SK-N-SH treated with all-trans-retinoic acid at 6 μM for 48 hours (cell line): ENCODE measurements at regions not wholly inside any gene's neighbourhood (a gene's known extent, or its start where the extent isn't known, plus 50 kb on each side); places are given as distances from the start of the nearest gene placed in this dataset.

ENCODE experiments used
- ATAC-seq: fragments of 200-7000 bp; cut with Tn5 transposase; 3 replicates; pipeline ENCODE4 v1.9.1; 2020; ENCODE audit warnings: mild to moderate bottlenecking, moderate library complexity
- ARNTL ChIP-seq: fragments of 450-650 bp; formaldehyde crosslinking; IDR thresholded peaks from 2 replicates; pipeline ENCODE4 v1.5.0; 2020; ENCODE audit warnings: low read depth, mild to moderate bottlenecking, moderate library complexity, borderline replicate concordance
- BACH2 ChIP-seq: fragments of 250-450 bp; sonication (Bioruptor Pico); IDR thresholded peaks from 2 replicates; pipeline ENCODE4 v1.9.0; 2021; ENCODE audit warnings: mild to moderate bottlenecking, borderline replicate concordance
- CSDC2 ChIP-seq: fragments of 250-450 bp; sonication (Bioruptor Pico); IDR thresholded peaks from 2 replicates; pipeline ENCODE4 v1.5.0; 2020; ENCODE audit warnings: mild to moderate bottlenecking, moderate library complexity
- ESRRG ChIP-seq: fragments of 250-450 bp; sonication (Bioruptor Pico); IDR thresholded peaks from 2 replicates; pipeline ENCODE4 v1.6.1; 2021; ENCODE audit warnings: mild to moderate bottlenecking
- GLIS3 ChIP-seq: fragments of 250-450 bp; sonication (Bioruptor Pico); IDR thresholded peaks from 2 replicates; pipeline ENCODE4 v1.5.0; 2020; ENCODE audit warnings: mild to moderate bottlenecking, moderate library complexity
- ISL1 ChIP-seq: fragments of 250-450 bp; sonication (Bioruptor Pico); IDR thresholded peaks from 2 replicates; pipeline ENCODE4 v2.1.2; 2022; ENCODE audit warnings: mild to moderate bottlenecking, moderate library complexity
- OSR1 ChIP-seq: fragments of 250-450 bp; sonication (Bioruptor Pico); IDR thresholded peaks from 2 replicates; pipeline ENCODE4 v1.8.0; 2022; ENCODE audit warnings: moderate library complexity, mild to moderate bottlenecking, inconsistent platforms
- PPARA ChIP-seq: fragments of 250-450 bp; sonication (Bioruptor Pico); IDR thresholded peaks from 2 replicates; pipeline ENCODE4 v1.5.0; 2020; ENCODE audit warnings: mild to moderate bottlenecking, borderline replicate concordance
- RARB ChIP-seq: fragments of 250-450 bp; sonication (Bioruptor Pico); IDR thresholded peaks from 2 replicates; pipeline ENCODE4 v1.8.0; 2021; ENCODE audit warnings: mild to moderate bottlenecking, moderate library complexity
- SNAI2 ChIP-seq: fragments of 250-450 bp; sonication (Bioruptor Pico); IDR thresholded peaks from 2 replicates; pipeline ENCODE4 v1.5.0; 2020; ENCODE audit warnings: mild to moderate bottlenecking, moderate library complexity
- TCF4 ChIP-seq: fragments of 250-450 bp; sonication (Bioruptor Pico); IDR thresholded peaks from 2 replicates; pipeline ENCODE4 v1.8.0; 2021; ENCODE audit warnings: mild to moderate bottlenecking, moderate library complexity, borderline replicate concordance
- TOX ChIP-seq: fragments of 250-450 bp; sonication (Bioruptor Pico); IDR thresholded peaks from 2 replicates; pipeline ENCODE4 v1.8.0; 2021; ENCODE audit warnings: mild to moderate bottlenecking, moderate library complexity, borderline replicate concordance
- ZC3H10 ChIP-seq: fragments of 250-450 bp; sonication (Bioruptor Pico); IDR thresholded peaks from 2 replicates; pipeline ENCODE4 v1.5.1; 2021; ENCODE audit warnings: mild to moderate bottlenecking, moderate library complexity
- ZFP3 ChIP-seq: fragments of 250-450 bp; sonication (Bioruptor Pico); IDR thresholded peaks from 2 replicates; pipeline ENCODE4 v1.5.0; 2020; ENCODE audit warnings: mild to moderate bottlenecking, moderate library complexity
- ZFP30 ChIP-seq: fragments of 450-650 bp; formaldehyde crosslinking; IDR thresholded peaks from 2 replicates; pipeline ENCODE4 v1.5.0; 2022; ENCODE audit warnings: mild to moderate bottlenecking, moderate library complexity
- ZNF565 ChIP-seq: fragments of 450-650 bp; formaldehyde crosslinking; conservative IDR thresholded peaks from 2 replicates; pipeline ENCODE4 v1.5.0; 2020; ENCODE audit warnings: low read depth, mild to moderate bottlenecking, moderate library complexity
- ZNF70 ChIP-seq: fragments of 450-650 bp; formaldehyde crosslinking; IDR thresholded peaks from 2 replicates; pipeline ENCODE4 v1.5.0; 2020; ENCODE audit warnings: mild to moderate bottlenecking, moderate library complexity
- TF ChIP-seq, protein P1 (sequence below): fragments of 250-450 bp; sonication (Bioruptor Pico); IDR thresholded peaks from 2 replicates; pipeline ENCODE4 v1.8.0; 2021; ENCODE audit warnings: low read depth, mild to moderate bottlenecking, moderate library complexity, borderline replicate concordance
- TF ChIP-seq, protein P2 (sequence below): fragments of 250-450 bp; sonication (Bioruptor Pico); IDR thresholded peaks from 2 replicates; pipeline ENCODE4 v1.5.1; 2021; ENCODE audit warnings: mild to moderate bottlenecking, moderate library complexity
- TF ChIP-seq, protein P3 (sequence below): fragments of 250-450 bp; sonication (Bioruptor Pico); IDR thresholded peaks from 2 replicates; pipeline ENCODE4 v1.8.0; 2020; ENCODE audit warnings: mild to moderate bottlenecking, moderate library complexity, borderline replicate concordance
- TF ChIP-seq, protein P4 (sequence below): fragments of 250-450 bp; sonication (Bioruptor Pico); IDR thresholded peaks from 2 replicates; pipeline ENCODE4 v1.5.0; 2020; ENCODE audit warnings: mild to moderate bottlenecking, moderate library complexity

- no peak for TF ChIP-seq ZFP3
- no peak for TF ChIP-seq ZNF70 (CRISPR knock-in tag)
- TF ChIP-seq, protein P1, sequence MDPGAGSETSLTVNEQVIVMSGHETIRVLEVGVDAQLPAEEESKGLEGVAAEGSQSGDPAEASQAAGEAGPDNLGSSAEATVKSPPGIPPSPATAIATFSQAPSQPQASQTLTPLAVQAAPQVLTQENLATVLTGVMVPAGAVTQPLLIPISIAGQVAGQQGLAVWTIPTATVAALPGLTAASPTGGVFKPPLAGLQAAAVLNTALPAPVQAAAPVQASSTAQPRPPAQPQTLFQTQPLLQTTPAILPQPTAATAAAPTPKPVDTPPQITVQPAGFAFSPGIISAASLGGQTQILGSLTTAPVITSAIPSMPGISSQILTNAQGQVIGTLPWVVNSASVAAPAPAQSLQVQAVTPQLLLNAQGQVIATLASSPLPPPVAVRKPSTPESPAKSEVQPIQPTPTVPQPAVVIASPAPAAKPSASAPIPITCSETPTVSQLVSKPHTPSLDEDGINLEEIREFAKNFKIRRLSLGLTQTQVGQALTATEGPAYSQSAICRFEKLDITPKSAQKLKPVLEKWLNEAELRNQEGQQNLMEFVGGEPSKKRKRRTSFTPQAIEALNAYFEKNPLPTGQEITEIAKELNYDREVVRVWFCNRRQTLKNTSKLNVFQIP (CRISPR knock-in tag), result no peak
- TF ChIP-seq, protein P2, sequence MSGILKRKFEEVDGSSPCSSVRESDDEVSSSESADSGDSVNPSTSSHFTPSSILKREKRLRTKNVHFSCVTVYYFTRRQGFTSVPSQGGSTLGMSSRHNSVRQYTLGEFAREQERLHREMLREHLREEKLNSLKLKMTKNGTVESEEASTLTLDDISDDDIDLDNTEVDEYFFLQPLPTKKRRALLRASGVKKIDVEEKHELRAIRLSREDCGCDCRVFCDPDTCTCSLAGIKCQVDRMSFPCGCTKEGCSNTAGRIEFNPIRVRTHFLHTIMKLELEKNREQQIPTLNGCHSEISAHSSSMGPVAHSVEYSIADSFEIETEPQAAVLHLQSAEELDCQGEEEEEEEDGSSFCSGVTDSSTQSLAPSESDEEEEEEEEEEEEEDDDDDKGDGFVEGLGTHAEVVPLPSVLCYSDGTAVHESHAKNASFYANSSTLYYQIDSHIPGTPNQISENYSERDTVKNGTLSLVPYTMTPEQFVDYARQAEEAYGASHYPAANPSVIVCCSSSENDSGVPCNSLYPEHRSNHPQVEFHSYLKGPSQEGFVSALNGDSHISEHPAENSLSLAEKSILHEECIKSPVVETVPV (CRISPR knock-in tag), result no peak
- no peak for TF ChIP-seq ZNF565 (CRISPR knock-in tag)
- TF ChIP-seq ESRRG (CRISPR knock-in tag), result no peak
- TF ChIP-seq ZC3H10 (CRISPR knock-in tag), result no peak
- no peak for TF ChIP-seq RARB (CRISPR knock-in tag)
- TF ChIP-seq PPARA (CRISPR knock-in tag), result no peak
- no peak for TF ChIP-seq TCF4
- TF ChIP-seq ZFP30 (CRISPR knock-in tag), result no peak
- no peak for TF ChIP-seq CSDC2
- no peak for TF ChIP-seq ISL1 (CRISPR knock-in tag)
- no peak for TF ChIP-seq OSR1
- TF ChIP-seq ARNTL (CRISPR knock-in tag), result no peak
- ATAC-seq, result no peak
These were observed 312.2 kb upstream of the ATP2B1 start for GRCh38 chr12:90020881-90021280.

DNA sequence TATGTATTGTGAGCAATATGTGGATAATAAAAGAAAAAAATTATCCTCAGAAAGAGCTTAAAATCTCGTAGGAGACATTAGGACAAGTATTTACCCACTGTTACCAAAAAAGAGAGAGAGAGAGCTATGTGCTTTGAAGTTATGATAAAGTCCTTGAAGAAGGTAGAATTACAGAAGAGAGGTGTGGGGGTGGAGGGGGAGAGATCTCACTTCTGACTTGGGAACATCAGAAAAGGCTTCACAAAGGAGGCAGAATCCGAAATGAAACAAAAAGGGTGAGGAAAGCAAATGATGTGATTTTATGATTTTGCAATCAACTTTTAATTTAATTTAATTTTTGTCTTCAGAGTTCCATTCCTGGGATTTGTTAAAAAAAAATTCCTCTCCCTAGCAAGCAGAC is 311.8 kb upstream of the ATP2B1 start:
- ATAC-seq, result no peak
- TF ChIP-seq, protein P3, sequence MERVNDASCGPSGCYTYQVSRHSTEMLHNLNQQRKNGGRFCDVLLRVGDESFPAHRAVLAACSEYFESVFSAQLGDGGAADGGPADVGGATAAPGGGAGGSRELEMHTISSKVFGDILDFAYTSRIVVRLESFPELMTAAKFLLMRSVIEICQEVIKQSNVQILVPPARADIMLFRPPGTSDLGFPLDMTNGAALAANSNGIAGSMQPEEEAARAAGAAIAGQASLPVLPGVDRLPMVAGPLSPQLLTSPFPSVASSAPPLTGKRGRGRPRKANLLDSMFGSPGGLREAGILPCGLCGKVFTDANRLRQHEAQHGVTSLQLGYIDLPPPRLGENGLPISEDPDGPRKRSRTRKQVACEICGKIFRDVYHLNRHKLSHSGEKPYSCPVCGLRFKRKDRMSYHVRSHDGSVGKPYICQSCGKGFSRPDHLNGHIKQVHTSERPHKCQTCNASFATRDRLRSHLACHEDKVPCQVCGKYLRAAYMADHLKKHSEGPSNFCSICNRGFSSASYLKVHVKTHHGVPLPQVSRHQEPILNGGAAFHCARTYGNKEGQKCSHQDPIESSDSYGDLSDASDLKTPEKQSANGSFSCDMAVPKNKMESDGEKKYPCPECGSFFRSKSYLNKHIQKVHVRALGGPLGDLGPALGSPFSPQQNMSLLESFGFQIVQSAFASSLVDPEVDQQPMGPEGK (CRISPR knock-in tag), result no peak
- TF ChIP-seq ZNF70 (CRISPR knock-in tag) (no peak), BACH2 (CRISPR knock-in tag) (no peak), ZFP3 (no peak), SNAI2 (CRISPR knock-in tag) (no peak), ESRRG (CRISPR knock-in tag) (no peak)
- TF ChIP-seq, protein P4, sequence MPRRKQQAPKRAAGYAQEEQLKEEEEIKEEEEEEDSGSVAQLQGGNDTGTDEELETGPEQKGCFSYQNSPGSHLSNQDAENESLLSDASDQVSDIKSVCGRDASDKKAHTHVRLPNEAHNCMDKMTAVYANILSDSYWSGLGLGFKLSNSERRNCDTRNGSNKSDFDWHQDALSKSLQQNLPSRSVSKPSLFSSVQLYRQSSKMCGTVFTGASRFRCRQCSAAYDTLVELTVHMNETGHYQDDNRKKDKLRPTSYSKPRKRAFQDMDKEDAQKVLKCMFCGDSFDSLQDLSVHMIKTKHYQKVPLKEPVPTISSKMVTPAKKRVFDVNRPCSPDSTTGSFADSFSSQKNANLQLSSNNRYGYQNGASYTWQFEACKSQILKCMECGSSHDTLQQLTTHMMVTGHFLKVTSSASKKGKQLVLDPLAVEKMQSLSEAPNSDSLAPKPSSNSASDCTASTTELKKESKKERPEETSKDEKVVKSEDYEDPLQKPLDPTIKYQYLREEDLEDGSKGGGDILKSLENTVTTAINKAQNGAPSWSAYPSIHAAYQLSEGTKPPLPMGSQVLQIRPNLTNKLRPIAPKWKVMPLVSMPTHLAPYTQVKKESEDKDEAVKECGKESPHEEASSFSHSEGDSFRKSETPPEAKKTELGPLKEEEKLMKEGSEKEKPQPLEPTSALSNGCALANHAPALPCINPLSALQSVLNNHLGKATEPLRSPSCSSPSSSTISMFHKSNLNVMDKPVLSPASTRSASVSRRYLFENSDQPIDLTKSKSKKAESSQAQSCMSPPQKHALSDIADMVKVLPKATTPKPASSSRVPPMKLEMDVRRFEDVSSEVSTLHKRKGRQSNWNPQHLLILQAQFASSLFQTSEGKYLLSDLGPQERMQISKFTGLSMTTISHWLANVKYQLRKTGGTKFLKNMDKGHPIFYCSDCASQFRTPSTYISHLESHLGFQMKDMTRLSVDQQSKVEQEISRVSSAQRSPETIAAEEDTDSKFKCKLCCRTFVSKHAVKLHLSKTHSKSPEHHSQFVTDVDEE, result no peak

DNA sequence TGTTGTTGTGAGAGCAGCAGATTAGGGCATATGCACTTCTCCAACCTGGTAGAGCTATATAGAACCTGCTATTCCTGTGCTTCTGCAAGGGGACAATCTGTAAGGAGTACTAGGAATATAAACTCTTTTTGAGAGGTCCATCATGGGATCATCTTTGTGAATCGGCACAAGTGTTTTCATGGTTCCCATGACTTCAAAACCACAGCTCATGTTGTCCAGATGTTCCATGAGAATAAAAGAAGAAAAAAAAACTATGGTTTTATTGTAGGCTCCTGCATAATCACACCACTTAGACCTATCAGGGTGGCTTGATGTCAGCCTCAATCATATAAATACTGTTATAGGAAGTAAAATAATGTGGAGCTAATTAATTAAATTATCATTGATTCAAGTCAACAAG is 311.4 kb upstream of the ATP2B1 start:
- no peak for ATAC-seq
- no peak for TF ChIP-seq TCF4
- no peak for TF ChIP-seq ZFP3
- TF ChIP-seq CSDC2, result no peak
- TF ChIP-seq PPARA (CRISPR knock-in tag), result no peak
- TF ChIP-seq, protein P3 (CRISPR knock-in tag), result no peak
- TF ChIP-seq ARNTL (CRISPR knock-in tag), result no peak
- no peak for TF ChIP-seq ZC3H10 (CRISPR knock-in tag)
- TF ChIP-seq, protein P4, result no peak
- no peak for TF ChIP-seq ZNF70 (CRISPR knock-in tag)
- TF ChIP-seq GLIS3 (CRISPR knock-in tag), result no peak
- TF ChIP-seq SNAI2 (CRISPR knock-in tag), result no peak
- no peak for TF ChIP-seq OSR1
- TF ChIP-seq, protein P1 (CRISPR knock-in tag), result no peak
- no peak for TF ChIP-seq ZFP30 (CRISPR knock-in tag)
- no peak for TF ChIP-seq ISL1 (CRISPR knock-in tag)
- TF ChIP-seq RARB (CRISPR knock-in tag), result no peak
- no peak for TF ChIP-seq TOX (CRISPR knock-in tag)
